Stimulated activated CD8-positive, alpha-beta memory T cell treated with anti-CD3 and anti-CD28 coated beads, Interleukin-15, amount 100 ng/mL, for 4 hours (primary cell): ENCODE measurements at regions not wholly inside any gene's neighbourhood (a gene's known extent, or its start where the extent isn't known, plus 50 kb on each side); places are given as distances from the start of the nearest gene placed in this dataset.

Experiments
- DNase-seq, 2 donors: peaks; one replicate each; pipeline ENCODE4 v3.0.0-alpha.2; 2020; ENCODE audit warnings: low read depth in 2 of 2

DNA sequence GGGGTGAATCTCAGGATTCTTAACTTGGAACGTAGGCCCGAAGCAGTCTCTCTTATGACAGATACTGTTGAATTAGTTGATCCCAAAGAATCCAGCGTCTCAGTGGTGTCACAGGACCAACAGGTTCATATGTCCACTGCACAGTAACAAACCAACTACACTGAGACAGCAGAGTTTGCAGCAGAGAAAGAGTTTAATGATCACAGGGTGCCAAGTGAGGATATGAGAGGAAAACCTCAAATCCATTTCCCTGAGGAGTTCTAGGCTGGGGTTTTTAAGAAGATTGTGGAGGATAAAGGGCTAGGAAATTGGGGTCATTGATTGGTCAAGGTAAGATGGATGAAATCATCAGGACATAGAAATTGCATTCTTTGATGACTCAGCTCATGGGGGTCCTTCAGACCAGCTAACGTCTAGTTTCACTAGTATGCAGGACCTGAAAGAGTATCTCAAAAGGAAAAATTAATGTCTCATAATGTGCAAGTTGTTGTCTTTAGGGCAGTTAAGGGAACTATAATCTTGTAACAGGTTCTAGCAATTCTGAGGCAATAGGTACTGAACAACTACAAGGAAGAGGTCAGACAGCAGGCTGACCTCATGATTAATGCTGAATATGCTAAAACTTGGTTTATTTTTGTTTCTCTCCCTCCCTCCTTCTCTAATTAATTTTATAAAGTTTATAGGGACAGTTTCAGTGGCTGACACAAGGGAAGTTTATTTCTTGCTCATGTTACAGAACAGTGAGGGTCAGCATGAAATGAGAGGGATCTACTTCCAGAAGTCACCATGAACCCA lies 310.9 kb upstream of the NEBL start:
- no peak for DNase-seq

DNA sequence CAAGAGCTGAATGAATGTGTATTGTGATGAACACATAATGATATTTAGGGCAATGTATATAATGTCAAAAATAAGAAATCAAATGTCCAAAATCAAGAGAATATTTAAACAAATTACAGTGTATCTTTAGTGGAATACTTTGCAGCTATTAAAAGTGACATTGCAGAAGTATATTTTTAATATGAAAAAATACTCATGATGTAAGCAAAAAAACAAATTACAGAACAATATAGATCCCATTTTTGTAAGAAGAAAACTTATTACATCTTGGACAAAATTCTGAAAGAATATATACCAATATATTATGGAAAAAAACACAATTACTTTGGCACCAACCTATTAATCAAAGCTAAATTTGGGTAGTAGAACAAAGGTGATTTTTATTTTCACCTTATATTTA lies 308.2 kb upstream of the NEBL start:
- DNase-seq, result no peak

DNA sequence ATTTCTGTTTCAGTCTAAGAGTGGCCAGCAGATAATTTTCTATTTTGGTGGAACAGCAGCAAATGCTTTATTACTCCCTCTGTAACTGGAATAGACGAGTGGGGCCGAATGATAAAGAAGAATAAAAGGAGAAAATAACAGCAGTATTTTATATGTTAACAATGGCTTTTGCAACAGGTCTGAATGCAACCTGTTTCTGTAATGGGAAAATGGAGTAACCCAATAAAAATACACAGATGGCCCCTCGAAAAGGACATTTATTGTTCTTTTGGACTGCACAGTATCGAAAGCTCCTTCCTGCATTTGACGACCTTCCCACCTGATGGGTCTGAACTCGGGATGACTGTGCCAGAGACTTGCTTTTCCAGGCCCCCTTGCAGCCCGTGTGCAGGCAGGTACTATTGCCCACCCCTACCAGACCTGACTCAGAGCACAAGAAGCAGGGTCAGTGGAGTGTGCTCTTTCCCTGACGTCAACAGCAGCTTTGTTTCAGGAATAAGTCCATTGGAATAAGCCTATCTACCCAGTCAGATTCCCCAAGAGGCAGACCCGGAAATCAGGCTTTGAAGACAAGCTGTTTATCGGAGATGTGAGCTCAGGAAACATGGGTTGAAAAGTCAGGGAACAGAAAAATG lies 306.5 kb upstream of the NEBL start:
- no peak for DNase-seq

DNA sequence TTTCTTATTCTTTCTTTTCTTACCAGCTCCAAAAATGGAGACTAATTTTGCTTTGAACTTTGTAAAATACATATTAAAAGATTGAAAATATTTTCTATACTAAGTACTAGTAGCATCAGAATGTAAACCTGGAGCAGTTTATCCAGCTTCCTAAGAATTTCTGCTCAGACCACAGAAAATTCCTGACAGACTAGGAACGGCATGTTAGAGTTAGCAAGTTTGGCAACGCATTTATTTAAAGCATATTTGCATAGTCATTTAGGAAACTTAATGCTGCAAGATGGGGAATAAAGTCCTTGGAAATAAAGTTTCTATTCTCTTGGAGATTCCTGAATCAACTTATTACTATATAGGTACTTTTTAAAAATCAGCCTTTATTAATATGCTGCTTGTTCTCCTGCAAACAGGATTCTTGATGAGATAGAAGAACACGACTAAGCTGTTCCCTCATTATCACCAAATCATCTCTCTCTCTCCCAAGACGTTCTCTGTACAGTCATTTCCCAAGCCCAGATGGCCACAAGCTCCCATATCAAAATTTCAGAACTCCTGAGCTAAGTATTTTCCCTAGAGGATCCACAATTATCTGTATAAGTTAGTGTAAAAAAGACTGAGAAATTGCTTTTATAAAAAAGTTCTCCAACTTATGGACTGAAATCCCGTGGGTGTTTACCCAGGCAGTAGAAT lies 305.8 kb upstream of the NEBL start:
- DNase-seq, result no peak

DNA sequence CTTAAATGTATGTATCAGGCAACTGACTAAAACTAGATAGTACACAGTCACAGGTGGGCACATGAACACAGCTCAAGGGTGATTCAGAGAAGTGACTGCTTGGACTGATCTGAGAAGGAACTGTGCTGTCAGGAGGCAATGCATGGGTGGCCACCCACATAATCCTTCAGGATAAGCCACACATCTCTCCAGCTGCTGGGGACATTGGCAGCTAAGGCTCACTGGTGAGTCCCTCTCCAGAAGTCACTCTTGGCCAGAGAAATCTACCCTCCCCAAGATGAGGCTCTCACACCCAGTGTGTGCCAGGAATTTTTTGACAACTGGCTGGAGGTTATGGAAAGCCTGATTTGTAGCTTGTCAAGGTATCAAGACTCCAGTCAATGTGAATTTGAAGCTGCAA lies 302.4 kb upstream of the NEBL start:
- DNase-seq, result no peak

DNA sequence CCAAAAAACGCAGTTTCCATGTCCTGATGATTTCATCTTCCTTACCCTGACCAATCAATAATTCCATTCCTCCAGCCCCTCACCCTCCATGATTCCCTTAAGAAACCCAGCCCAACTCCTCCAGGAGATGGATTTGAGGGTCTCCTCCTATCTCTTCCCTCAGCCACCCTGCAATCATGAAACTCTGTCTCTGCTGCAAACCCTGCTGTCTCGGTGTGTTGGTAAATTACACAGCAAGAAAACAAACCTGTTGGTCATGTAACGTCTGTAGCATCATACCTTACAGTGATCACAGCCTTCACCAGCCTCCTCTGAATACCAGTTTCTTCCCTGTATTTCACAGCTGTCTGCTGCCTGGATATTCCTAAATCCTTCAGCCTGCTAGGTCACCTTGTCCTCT lies 300.7 kb upstream of the NEBL start:
- no peak for DNase-seq

DNA sequence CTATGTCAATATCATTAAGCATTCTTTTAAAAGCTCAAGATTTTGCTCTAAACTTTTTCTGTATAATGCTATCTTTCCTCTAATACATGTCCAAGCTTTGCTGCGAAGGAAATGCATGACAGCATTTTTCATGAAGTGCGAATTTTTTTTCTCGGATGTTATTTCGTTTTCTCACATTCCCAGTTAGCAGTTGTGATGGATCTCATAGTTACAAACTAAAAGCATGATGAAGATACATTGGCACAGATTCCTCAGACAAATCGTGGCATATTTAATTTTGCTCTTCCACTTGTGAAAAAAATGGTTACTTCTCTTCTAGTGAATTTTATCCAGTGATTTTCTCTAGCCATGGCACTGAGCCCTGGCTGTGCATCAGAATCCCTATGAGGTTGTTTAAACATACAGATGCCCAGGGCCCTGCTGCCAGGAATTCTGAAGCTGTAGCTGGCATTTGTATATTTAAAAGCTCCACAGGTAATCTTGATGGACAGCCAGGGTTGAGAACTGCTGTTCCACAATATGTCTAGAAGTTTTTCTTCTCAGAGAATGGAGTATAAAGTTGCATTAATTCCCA lies 299.8 kb upstream of the NEBL start:
- DNase-seq, result no peak

DNA sequence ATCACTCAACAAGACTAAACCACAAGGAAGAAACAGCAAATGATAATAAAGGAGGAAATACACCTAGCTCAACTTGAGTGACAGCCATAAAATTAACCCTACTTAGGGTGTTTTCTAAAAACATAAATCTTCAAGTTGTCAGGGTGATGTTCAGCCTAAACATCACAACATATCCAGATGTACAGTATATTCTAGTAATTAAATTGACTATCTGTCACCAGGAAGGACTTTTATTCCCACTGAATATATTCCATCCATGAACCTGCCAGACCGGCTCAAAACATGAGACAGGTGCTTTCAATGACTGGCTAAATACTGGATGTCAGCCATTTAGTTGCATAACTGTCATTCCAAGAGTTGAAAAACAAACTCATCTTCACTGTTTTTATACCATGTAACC lies 298.1 kb upstream of the NEBL start:
- no peak for DNase-seq

DNA sequence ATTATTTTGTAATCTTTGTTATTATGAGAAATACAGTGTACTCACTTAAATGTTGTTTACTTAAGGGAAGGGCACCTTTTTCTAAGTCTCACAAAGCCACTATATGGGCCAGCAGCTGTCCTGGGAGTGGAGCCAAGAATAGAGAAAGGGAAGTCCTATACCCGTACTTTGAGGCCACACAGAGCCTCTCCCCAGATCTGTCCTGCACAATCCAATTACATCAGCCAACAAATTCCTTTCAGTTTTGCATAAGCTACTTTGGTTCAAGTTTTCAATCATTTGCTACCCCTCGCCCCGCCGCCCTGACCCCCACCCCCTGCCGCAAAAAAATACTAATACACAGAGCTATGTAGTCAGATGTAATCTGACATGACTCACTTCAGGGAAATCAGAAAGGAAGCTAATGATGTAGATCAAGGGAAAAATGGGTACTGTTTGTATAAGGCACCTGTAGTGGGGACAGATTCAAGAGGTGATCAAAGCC lies 297.4 kb upstream of the NEBL start:
- DNase-seq, result no peak

DNA sequence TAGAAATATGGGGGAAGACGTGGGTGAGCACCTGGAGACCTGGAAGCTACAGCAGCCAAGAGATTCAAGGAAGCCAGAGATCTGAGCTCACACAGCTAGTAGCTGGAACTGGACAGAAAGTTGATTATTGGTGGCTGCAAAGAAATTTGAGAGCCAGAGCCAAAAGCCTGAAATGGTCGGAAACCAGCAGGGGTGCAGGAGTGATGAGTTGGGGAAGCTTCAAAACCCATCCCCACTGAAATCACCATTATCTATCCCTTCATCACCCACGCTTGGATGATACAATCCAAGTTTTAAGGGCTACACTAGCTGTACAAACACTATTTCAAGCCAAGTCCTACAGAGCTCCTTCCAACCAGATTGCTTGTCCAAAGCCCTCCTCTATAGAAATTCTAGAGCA lies 296.1 kb upstream of the NEBL start:
- DNase-seq, result no peak

DNA sequence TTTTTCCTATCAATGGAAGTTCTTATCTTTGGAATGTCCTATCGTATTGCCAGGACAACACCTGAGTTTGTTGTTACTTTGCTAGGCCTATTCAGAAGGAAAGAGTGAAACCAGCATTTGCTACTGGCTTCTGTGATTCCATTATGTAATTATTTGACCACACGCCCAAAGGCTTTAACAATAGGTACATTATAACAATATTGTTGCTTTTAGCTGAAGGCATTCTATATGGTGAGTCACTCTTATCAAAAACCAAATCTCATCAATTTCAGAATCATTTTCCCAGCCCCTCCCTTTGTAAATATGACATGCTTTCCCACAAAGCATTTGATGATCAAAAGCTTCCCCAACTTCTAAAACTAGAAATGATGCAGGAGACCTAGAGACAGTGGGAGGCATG lies 294.4 kb upstream of the NEBL start:
- no peak for DNase-seq

DNA sequence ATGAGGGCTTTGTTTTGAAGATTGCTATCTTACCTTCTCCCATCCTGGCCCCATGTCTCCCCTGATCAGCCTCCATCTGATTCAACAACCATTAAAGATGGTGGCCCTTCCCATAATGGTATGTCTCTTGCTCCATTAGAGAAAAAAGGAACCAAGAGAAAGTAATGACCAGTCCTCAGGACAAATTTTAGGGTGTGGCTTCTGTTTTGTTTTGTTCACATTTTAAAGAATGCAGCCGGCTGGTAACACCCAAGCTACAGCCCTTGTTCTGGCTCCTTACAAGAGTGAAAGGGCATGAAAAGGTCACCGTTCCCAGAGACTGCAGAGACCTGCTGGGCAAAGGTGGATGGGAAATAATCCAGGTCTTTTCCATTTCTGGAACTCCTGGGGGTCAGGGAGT lies 287.9 kb upstream of the NEBL start:
- no peak for DNase-seq

DNA sequence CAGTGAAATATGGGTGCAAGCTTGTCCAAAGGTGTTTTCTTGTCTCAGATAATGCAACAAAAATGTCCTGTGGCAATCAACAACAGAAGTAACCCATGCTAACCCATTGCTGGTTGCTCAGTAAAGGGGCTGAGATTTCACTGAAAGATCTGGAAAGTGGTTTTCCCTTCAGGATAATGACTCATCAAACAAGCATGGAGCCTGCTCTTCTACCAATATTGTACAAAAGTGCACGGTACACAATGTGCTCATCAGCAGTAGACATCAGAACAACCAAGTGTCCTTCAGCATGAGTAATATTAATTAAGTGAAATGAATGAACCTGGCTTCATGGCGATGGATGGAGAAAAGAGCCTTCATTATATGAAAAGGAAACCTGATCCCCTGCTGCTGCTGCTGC lies 287.1 kb upstream of the NEBL start:
- no peak for DNase-seq

DNA sequence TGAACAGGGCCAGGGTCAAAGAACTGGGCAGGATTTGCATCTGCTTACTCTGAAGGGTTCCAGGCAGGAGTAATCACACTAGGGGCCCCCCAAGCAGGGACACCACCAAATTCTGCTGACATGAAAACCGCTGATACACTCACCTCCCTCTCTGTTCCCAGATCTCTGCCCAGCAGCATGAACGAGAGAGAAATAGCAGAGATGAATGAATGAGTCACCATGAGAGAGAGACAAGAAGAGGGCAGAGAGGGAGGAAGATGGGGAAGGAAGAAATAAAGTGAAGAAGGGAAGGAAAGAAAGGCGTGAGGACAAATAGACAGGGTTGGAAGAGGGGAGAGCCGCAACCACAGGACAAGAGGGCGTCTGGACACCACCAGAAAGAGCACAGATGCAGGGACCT lies 285.9 kb upstream of the NEBL start:
- DNase-seq, result no peak

DNA sequence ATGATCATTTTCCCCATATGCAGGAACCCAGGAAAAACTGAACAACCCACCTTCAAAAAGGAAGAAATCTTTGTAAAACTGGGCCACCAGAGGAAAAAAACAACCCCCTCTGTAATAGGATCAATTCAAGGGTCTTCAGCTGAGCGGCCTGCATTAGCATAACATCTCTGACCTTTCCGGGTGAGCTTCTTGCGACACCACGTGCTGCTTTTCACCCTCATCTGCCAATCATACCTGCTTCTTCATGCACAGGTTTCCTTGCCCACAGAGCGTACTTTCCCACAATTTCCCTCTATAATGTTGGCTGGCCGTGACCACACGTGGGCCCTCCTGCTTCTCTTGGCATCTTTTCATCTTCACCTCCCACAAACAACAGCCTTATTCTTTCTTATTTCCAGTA lies 284.3 kb upstream of the NEBL start:
- no peak for DNase-seq

DNA sequence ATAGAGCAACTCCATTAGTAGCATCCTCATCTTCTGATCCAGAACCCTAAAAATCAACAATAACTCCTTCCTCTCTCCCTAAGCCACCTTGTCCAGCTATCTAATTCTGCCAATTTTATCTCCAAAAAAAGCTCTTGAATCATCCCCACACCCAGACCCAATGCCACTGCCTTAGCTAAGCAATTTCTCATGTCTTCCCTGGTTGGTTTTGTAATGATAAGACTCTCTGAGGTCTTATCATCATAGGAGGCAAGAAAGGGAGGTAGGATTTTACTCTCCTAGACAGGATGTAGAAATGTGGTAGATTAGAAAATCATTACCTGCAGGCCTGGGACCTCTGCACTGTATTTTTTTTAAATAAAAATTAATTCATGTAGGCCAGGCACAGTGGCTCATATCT lies 283.5 kb upstream of the NEBL start:
- DNase-seq, result no peak

DNA sequence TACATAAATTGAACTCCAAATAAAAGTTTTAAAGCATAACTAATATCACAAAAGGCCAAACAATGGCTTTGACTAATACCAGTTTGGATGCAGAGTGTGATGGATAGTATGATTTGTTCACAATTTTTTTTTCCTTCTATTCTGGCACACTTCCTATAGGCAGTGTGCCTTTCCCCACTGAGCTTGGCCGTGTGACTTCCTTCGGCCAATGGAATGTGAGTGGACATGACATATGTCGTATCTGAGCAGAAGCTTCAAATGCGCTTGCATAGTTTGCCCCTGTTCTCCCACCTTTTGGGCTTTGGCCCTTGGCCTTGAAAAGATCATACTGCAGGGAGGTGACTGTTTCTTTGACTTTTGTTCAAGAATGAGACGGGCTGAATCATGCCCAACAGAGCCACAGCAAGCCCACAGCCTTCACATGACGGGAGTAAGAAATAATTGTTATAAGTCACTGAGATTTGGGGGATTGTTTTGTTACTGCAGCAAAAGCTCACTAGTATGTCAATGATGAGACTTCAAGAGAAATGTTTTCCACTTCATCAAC lies 279.9 kb upstream of the NEBL start:
- no peak for DNase-seq

DNA sequence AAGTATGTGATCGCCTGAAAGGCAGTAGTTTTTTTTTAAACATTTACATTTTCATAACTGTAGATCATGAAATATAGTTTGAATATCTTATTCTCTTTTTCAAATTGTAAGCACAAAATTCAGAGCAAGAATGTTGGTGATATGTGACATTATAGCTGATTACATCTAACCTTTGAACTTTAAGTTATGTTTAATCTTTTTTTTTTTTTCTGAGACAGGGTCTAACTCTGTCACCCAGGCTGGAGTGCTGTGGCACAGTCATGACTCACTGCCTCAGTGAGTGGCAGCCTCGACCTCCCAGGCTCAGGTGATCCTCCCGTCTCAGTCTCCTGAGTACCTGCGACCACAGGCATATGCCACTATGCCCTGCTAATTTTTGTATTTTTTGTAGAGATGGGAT lies 278.7 kb upstream of the NEBL start:
- no peak for DNase-seq

DNA sequence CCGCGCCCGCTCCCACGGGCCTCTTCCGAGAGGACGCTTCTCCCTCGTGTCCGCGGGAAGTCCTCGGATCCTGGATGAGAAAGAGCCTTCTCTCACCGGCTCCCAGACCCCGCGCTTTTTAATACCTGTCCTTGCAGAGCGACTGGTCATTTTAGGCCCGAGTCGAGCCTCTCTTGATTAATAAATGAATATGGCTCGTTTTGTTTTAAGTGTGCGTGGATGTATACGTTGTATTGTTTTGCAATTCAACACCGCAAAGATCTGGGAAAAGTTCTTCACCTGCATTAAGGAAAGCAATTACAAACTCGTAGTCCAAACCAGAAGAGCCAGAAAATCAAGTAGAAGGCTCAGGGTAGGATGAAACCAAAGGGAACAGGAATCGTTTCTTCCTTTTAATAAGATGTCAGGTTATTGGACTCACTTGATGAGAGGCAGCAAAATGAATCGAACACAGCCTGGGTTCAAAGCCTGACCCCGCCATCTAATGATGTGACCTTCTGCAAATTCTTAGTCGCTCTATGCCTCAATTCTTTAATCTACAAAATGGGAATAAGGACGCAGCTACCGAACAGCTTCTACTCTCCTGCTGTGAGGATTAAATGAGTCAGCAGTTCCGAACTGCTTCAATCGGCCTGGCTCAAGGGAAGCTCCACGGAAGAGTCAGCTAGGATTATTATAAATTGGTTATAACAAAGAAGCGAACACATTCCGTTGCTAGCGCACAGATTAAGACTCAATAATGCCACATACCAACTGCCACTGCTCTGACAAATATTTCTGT lies 277.8 kb upstream of the NEBL start:
- no peak for DNase-seq

DNA sequence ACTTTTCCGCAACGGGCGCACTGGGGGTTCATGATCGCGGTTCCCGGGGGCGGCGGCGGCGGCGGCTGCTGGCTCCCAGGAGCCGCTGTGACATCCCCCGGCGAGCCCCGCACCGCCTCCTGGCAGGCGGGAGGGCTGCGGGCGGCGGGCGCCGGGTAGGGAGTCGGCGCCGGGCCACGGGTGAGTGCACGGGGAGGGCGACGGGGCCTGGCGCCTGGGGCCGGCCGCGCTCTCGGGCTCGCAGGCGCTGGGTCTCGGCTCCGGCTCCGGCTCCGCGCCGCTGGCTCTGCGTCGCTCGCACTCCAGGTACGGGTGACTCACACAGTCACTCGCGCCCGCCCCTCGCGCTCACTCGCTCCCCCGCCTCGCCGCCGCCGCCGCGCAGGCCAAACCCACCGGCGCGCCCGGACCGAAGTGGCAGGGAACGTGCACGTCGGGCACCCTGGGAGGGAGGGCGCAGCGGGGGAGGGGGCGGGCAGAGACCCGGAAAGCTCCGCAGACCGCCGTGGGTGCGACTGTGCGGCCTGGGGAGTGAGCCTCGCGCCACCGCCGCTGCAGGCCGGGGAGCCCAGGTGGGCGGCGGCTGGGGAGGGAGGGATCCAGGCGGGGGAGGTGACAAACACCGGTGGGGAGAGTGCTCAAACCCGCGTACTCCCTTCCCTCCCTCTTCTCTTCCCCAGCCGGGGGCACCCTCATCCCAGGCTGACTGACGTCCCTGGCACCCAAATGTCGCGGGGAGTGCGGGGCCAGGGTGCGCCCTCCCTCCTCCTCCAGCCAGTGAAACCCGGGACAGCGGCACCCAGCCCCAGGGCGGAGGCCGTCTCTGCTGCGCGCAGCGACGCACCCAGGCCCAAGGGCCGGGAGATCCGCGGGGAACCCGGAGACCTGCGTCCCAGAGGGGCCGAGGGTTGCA lies 276.9 kb upstream of the NEBL start:
- no peak for DNase-seq
